ENCODE measurements at regions not wholly inside any gene's neighbourhood (a gene's known extent, or its start where the extent isn't known, plus 50 kb on each side); places are given as distances from the start of the nearest gene placed in this dataset.

- TF ChIP-seq, protein P1, sequence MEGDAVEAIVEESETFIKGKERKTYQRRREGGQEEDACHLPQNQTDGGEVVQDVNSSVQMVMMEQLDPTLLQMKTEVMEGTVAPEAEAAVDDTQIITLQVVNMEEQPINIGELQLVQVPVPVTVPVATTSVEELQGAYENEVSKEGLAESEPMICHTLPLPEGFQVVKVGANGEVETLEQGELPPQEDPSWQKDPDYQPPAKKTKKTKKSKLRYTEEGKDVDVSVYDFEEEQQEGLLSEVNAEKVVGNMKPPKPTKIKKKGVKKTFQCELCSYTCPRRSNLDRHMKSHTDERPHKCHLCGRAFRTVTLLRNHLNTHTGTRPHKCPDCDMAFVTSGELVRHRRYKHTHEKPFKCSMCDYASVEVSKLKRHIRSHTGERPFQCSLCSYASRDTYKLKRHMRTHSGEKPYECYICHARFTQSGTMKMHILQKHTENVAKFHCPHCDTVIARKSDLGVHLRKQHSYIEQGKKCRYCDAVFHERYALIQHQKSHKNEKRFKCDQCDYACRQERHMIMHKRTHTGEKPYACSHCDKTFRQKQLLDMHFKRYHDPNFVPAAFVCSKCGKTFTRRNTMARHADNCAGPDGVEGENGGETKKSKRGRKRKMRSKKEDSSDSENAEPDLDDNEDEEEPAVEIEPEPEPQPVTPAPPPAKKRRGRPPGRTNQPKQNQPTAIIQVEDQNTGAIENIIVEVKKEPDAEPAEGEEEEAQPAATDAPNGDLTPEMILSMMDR (conservative IDR thresholded peaks at IDR 0.05; ENCODE audit: low read depth, low read length): peak; percentile 48
- TF ChIP-seq CEBPB (IDR thresholded peaks at IDR 0.05; ENCODE audit: low read depth, low read length) (peak; percentile 48), RAD21 (IDR thresholded peaks at IDR 0.05; ENCODE audit: low read length) (peak; percentile 45; the same call in 1 of the 2 replicates), CHD1 (IDR thresholded peaks at IDR 0.05; ENCODE audit: low read depth, low read length) (no peak), POLR2A (IDR thresholded peaks at IDR 0.05; ENCODE audit: low read depth, low read length) (no peak), BHLHE40 (IDR thresholded peaks at IDR 0.05; ENCODE audit: low read depth, low read length) (no peak), RFX5 (IDR thresholded peaks at IDR 0.05; ENCODE audit: low read depth, low read length) (no peak), ELK1 (IDR thresholded peaks at IDR 0.05; ENCODE audit: borderline replicate concordance, low read depth, low read length) (no peak), MXI1 (IDR thresholded peaks at IDR 0.05; ENCODE audit: borderline replicate concordance, low read depth, low read length) (no peak), SMC3 (IDR thresholded peaks at IDR 0.05; ENCODE audit: low read depth, low read length) (peak; percentile 46; the same call in 1 of the 2 replicates), RCOR1 (IDR thresholded peaks at IDR 0.05; ENCODE audit: insufficient replicate concordance, low read length) (no peak), MAZ (IDR thresholded peaks at IDR 0.05; ENCODE audit: borderline replicate concordance, low read depth, low read length) (no peak), NFE2L2 (IDR thresholded peaks at IDR 0.05; ENCODE audit: low read depth, low read length) (no peak)
These were observed 176.9 kb upstream of the LMCD1 start for GRCh38 chr3:8324747-8325146.

Measured in IMR-90 (cell line).